ENCODE measurements at regions not wholly inside any gene's neighbourhood (a gene's known extent, or its start where the extent isn't known, plus 50 kb on each side); places are given as distances from the start of the nearest gene placed in this dataset.

DNA sequence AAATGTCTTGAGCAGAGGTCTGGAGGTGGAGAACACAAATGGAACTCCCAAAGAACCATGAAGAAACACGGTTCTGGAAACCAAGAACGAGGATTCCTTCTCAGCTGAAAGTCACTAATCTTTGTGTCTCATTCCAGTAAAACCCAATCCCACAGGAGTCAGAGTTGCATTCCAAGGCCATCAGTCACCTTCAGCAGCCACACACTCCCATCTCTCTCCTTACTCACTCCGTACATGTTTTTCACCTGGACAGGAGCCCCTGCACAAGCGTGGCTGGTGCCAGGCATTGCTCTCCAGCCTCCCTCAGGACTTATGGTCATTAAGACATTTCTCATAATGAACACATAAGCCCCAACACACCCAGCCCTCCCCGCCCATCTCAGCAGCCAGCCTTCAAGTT lies 175.4 kb upstream of the SIX2 start:
- CTCF ChIA-PET: no interaction called here
- H3K4me3 ChIP-seq (ENCODE audit: low read depth, low read length, poor library complexity, severe bottlenecking): no peak overlapping the region
- no peaks in the 10 kb centered on the region for H3K36me3 ChIP-seq (ENCODE audit: insufficient read depth, low read length, poor library complexity, severe bottlenecking)
- TF ChIP-seq, protein P1, sequence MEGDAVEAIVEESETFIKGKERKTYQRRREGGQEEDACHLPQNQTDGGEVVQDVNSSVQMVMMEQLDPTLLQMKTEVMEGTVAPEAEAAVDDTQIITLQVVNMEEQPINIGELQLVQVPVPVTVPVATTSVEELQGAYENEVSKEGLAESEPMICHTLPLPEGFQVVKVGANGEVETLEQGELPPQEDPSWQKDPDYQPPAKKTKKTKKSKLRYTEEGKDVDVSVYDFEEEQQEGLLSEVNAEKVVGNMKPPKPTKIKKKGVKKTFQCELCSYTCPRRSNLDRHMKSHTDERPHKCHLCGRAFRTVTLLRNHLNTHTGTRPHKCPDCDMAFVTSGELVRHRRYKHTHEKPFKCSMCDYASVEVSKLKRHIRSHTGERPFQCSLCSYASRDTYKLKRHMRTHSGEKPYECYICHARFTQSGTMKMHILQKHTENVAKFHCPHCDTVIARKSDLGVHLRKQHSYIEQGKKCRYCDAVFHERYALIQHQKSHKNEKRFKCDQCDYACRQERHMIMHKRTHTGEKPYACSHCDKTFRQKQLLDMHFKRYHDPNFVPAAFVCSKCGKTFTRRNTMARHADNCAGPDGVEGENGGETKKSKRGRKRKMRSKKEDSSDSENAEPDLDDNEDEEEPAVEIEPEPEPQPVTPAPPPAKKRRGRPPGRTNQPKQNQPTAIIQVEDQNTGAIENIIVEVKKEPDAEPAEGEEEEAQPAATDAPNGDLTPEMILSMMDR (conservative IDR thresholded peaks at IDR 0.05; ENCODE audit: low read depth, low read length): no peak
- no peak for TF ChIP-seq EZH2 (IDR thresholded peaks at IDR 0.05; ENCODE audit: borderline replicate concordance, low read depth, low read length, poor library complexity, severe bottlenecking)
- peaks cover 3% of the 10 kb centered on the region for H3K4me1 ChIP-seq (ENCODE audit: insufficient read depth, low read length, poor library complexity, severe bottlenecking)
- POLR2A ChIA-PET (ENCODE audit: low non-redundant PET): no interaction called here
- H3K27me3 ChIP-seq (replicated peaks; ENCODE audit: insufficient read depth, low read depth, low read length, poor library complexity): peaks cover 8% of the 10 kb centered on the region
- BruUV-seq (replicated peaks): no TSS peak
- H3K9me3 ChIP-seq (ENCODE audit: low read depth, low read length, poor library complexity, severe bottlenecking): no peaks in the 10 kb centered on the region
- no peak for DNase-seq (ENCODE audit: low spot score)
- intact Hi-C loops (cut with micrococcal nuclease; ENCODE audit: unreplicated experiment): no loop called here
- H3K27ac ChIP-seq (ENCODE audit: low read depth, low read length, poor library complexity, severe bottlenecking): no peak overlapping the region

DNA sequence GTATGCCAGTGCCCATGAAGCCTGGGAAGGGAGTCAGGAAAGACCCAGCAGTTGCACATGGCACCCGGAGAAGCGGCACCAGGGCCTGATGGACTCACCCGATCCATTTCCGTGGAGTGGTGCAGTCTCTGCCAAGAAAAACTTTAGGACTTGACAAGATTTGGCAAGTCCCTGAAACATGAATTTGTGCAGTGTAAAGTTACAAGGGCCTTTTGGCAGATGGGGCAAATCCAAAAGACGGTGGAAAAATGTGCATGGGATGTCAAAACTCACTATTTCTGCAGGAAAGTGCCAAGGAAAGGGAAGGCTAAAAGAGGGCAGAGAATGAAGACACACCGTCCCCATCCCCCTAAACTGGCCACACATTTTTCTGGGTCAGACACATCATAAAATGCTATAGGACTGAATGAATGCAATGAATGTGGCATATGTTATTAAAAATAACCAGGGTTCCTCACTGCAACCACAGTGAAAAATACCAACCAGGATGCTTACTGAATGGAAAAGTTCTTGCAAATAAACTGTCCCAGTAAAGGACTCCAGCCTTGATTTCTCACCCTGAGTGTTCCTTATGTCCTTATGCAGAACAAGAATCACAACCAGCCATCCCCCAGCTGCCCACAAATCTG lies 173.5 kb upstream of the SIX2 start:
- intact Hi-C loops (cut with micrococcal nuclease; ENCODE audit: unreplicated experiment): no loop called here
- no peak overlapping the region for H3K4me3 ChIP-seq (ENCODE audit: low read depth, low read length, poor library complexity, severe bottlenecking)
- peaks cover 8% of the 10 kb centered on the region for H3K27me3 ChIP-seq (replicated peaks; ENCODE audit: insufficient read depth, low read depth, low read length, poor library complexity)
- H3K9me3 ChIP-seq (ENCODE audit: low read depth, low read length, poor library complexity, severe bottlenecking): no peaks in the 10 kb centered on the region
- DNase-seq (ENCODE audit: low spot score): no peak
- POLR2A ChIA-PET (ENCODE audit: low non-redundant PET): no interaction called here
- no peak overlapping the region for H3K27ac ChIP-seq (ENCODE audit: low read depth, low read length, poor library complexity, severe bottlenecking)
- CTCF ChIA-PET: no interaction called here
- no peaks in the 10 kb centered on the region for H3K36me3 ChIP-seq (ENCODE audit: insufficient read depth, low read length, poor library complexity, severe bottlenecking)
- BruUV-seq (replicated peaks): no TSS peak
- peaks cover 3% of the 10 kb centered on the region for H3K4me1 ChIP-seq (ENCODE audit: insufficient read depth, low read length, poor library complexity, severe bottlenecking)
- TF ChIP-seq EZH2 (IDR thresholded peaks at IDR 0.05; ENCODE audit: borderline replicate concordance, low read depth, low read length, poor library complexity, severe bottlenecking): no peak
- TF ChIP-seq, protein P1 (conservative IDR thresholded peaks at IDR 0.05; ENCODE audit: low read depth, low read length): no peak

DNA sequence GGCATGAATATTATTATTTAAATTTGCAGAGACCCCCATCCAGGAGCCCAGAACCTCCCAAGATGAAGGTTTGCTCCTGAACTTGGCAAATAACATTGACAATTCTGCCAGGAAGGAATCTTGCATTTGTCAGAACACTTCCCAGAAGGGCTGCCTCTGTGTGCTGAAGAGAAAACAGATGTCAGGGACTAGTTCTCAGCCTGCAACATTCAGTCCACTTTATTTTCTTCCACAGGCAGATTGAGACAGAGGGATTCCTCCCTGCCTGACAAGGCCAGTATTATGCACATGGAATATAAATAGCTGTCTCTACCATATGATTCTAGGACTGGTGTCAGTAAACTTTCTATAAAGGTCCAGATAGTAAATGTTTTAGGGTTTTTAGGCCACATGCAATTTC lies 171.5 kb upstream of the SIX2 start:
- ChIA-PET CTCF (no interaction called here), POLR2A (ENCODE audit: low non-redundant PET) (no interaction called here)
- H3K4me1 ChIP-seq (ENCODE audit: insufficient read depth, low read length, poor library complexity, severe bottlenecking): peaks cover 3% of the 10 kb centered on the region
- peaks cover 8% of the 10 kb centered on the region for H3K27me3 ChIP-seq (replicated peaks; ENCODE audit: insufficient read depth, low read depth, low read length, poor library complexity)
- no peak overlapping the region for H3K27ac ChIP-seq (ENCODE audit: low read depth, low read length, poor library complexity, severe bottlenecking)
- H3K9me3 ChIP-seq (ENCODE audit: low read depth, low read length, poor library complexity, severe bottlenecking): no peaks in the 10 kb centered on the region
- H3K36me3 ChIP-seq (ENCODE audit: insufficient read depth, low read length, poor library complexity, severe bottlenecking): no peaks in the 10 kb centered on the region
- no peak overlapping the region for H3K4me3 ChIP-seq (ENCODE audit: low read depth, low read length, poor library complexity, severe bottlenecking)
- intact Hi-C loops (cut with micrococcal nuclease; ENCODE audit: unreplicated experiment): no loop called here
- no peak for TF ChIP-seq EZH2 (IDR thresholded peaks at IDR 0.05; ENCODE audit: borderline replicate concordance, low read depth, low read length, poor library complexity, severe bottlenecking)
- TF ChIP-seq, protein P1 (conservative IDR thresholded peaks at IDR 0.05; ENCODE audit: low read depth, low read length): no peak
- no TSS peak for BruUV-seq (replicated peaks)
- no peak for DNase-seq (ENCODE audit: low spot score)

Measured in A673 (cell line).